HG02885 (cell line): ENCODE measurements at regions not wholly inside any gene's neighbourhood (a gene's known extent, or its start where the extent isn't known, plus 50 kb on each side); places are given as distances from the start of the nearest gene placed in this dataset.

Experiments used
- ATAC-seq: cut with Tn5 transposase; IDR thresholded peaks from one replicate; pipeline ENCODE4 v1.9.1; 2021; ENCODE audit warnings: mild to moderate bottlenecking; ENCODE audit not compliant: unreplicated experiment, poor library complexity

- ATAC-seq, result no peak
Measured at GRCh38 chr10:62726638-62727037, 77.9 kb upstream of the ADO start.

GRCh38 chr10:62727934-62728333, 76.6 kb upstream of the ADO start:
- ATAC-seq, result no peak

GRCh38 chr10:62728479-62728878, 76.0 kb upstream of the ADO start:
- ATAC-seq, result no peak

- peak; percentile 84 for ATAC-seq
Measured at GRCh38 chr10:62732841-62733653, 71.5 kb upstream of the ADO start.

GRCh38 chr10:62733654-62734293, 70.7 kb upstream of the ADO start:
- ATAC-seq, result peak; percentile 6

- no peak for ATAC-seq
Measured at GRCh38 chr10:62734781-62735463, 69.6 kb upstream of the ADO start.

- ATAC-seq, result peak; percentile 46
Measured at GRCh38 chr10:62735464-62736167, 68.9 kb upstream of the ADO start.

- no peak for ATAC-seq
Measured at GRCh38 chr10:62736168-62736546, 68.4 kb upstream of the ADO start.

- ATAC-seq, result no peak
Measured at GRCh38 chr10:62738916-62739315, 65.6 kb upstream of the ADO start.

- no peak for ATAC-seq
Measured at GRCh38 chr10:62740885-62741745, 63.4 kb upstream of the ADO start.

GRCh38 chr10:62741996-62742395, 62.5 kb upstream of the ADO start:
- no peak for ATAC-seq

GRCh38 chr10:62742536-62743061, 61.9 kb upstream of the ADO start:
- ATAC-seq, result peak; percentile 44

GRCh38 chr10:62744136-62744535, 60.4 kb upstream of the ADO start:
- no peak for ATAC-seq

GRCh38 chr10:62745581-62745980, 58.9 kb upstream of the ADO start:
- ATAC-seq, result no peak

- no peak for ATAC-seq
Measured at GRCh38 chr10:62746951-62747729, 57.4 kb upstream of the ADO start.

GRCh38 chr10:62748386-62748785, 56.1 kb upstream of the ADO start:
- ATAC-seq, result no peak

GRCh38 chr10:62749093-62749683, 55.3 kb upstream of the ADO start:
- ATAC-seq, result no peak
